ENCODE measurements at regions not wholly inside any gene's neighbourhood (a gene's known extent, or its start where the extent isn't known, plus 50 kb on each side); places are given as distances from the start of the nearest gene placed in this dataset.
"Not testable (repeated sequence)": the region's sequence is repeated elsewhere in the genome, so short reads cannot be mapped to it uniquely, and the experiment has no call there.

DNA sequence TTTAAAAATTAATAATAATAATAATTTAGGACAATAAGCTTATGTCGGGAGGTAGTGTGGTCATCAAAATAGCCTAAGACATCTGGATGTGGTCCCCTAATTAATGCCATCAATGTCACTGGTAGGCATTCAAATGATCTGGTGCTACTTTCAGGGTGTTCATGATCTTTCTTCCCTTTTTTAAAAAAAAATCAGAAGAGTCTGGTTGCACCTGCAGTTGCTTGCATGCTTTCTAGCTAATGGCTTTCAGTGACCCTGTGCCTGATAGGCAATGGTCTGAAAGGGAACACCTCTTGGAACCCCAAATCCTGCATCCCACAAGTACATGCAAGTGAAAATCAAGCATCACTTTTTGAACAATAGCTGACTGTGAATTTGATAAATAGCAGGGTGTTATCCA, 64.1 kb upstream of the KBTBD8 start:
- no peak for TF ChIP-seq CTBP1 (IDR thresholded peaks at IDR 0.05; ENCODE audit: borderline replicate concordance)
- TF ChIP-seq L3MBTL2 (conservative IDR thresholded peaks at IDR 0.05), result no peak
- POLR2A ChIA-PET, result no interaction called here
- CTCF ChIA-PET, result no interaction called here
- DNase-seq (ENCODE audit: extremely low spot score), result no peak

DNA sequence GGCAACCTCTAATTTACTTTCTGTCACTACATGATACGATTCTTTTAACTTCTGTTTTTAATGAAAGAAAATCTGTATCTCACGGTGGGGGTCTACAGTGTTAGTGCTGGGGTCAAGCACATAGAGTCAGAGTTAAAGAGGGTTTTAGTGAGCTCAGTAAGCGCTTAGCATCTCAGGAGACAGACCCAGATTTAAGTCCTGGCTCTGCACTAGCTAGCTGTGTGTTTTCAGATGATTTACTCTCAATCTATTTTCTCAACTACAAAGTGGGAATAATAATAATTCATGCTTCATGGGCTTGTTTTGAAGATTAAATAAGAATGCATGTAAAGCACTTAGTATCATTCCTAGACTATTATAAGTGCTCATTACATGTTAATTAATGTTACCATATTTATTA, 63.4 kb upstream of the KBTBD8 start:
- CTCF ChIA-PET, result no interaction called here
- POLR2A ChIA-PET, result no interaction called here
- TF ChIP-seq FOXM1 (IDR thresholded peaks at IDR 0.05; ENCODE audit: borderline replicate concordance) (no peak), FOXK2 (IDR thresholded peaks at IDR 0.05) (no peak), NFRKB (IDR thresholded peaks at IDR 0.05) (no peak), ARNT (IDR thresholded peaks at IDR 0.05) (no peak), TARDBP (IDR thresholded peaks at IDR 0.05) (no peak), CTBP1 (IDR thresholded peaks at IDR 0.05; ENCODE audit: borderline replicate concordance) (no peak), L3MBTL2 (conservative IDR thresholded peaks at IDR 0.05) (no peak), ZNF384 (IDR thresholded peaks at IDR 0.05) (no peak), FOXA1 (IDR thresholded peaks at IDR 0.05) (no peak), SUZ12 (IDR thresholded peaks at IDR 0.05) (no peak), HDGF (IDR thresholded peaks at IDR 0.05; ENCODE audit: borderline replicate concordance) (no peak), SP1 (IDR thresholded peaks at IDR 0.05) (no peak), ELF4 (IDR thresholded peaks at IDR 0.05) (no peak), LEF1 (IDR thresholded peaks at IDR 0.05; ENCODE audit: borderline replicate concordance) (no peak), BHLHE40 (IDR thresholded peaks at IDR 0.05; ENCODE audit: borderline replicate concordance) (no peak)
- TF ChIP-seq, protein P1, sequence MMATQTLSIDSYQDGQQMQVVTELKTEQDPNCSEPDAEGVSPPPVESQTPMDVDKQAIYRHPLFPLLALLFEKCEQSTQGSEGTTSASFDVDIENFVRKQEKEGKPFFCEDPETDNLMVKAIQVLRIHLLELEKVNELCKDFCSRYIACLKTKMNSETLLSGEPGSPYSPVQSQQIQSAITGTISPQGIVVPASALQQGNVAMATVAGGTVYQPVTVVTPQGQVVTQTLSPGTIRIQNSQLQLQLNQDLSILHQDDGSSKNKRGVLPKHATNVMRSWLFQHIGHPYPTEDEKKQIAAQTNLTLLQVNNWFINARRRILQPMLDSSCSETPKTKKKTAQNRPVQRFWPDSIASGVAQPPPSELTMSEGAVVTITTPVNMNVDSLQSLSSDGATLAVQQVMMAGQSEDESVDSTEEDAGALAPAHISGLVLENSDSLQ (IDR thresholded peaks at IDR 0.05), result no peak
- no peak for DNase-seq (ENCODE audit: extremely low spot score)

DNA sequence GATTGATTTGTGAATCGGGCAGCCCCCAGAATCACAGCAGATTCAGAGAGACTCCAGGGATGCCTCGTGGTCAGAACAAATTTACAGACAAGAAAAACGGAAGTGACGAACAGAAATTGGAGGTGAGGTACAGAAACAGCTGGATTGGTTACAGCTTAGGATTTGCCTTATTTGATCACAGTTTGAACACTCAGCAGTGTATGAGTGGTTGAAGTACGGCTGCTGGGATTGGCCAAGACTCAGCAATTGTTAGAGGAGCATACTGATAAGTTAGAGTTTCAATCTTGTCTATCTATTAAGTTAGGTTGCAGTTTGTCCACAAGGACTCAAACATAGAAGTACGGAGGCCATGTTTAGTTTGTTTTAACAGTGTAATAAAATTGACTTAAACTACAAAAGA, 61.1 kb upstream of the KBTBD8 start:
- DNase-seq (ENCODE audit: extremely low spot score); POLR2A ChIA-PET: not testable (repeated sequence)
- CTCF ChIA-PET, result interaction anchor here (1.0 kb wide), 1 partner anchor 173 kb away, joined by 5 read pairs; no protein-coding TSS in a partner anchor

DNA sequence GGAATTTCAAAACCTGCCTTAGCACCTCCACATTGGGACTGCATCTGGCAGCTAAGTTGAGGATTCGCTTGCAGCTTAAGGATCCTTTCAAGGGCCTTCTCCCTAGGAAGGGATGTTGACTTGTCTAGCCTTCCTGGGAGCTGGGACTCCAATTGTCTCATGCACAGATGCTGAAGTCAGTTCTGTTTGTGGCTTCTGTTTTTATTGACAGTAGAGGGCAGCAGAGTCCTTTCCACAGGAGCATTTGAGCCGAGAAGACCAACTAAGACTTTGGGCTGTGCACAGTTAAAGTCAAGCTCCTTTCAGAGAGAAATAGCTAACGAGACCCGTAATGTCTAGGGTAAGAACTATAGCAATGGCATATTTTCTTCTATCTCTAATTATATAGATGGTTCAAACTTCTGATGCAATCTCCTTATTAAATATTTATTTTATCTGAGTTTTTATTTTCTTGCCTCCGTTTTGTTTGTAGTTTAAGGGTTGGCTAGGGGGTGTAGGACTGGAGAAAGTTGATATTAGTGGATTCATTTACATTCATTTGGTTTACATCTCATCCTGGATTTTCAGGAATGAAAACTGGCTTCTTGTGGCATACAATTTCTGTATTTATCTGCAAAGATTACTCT, 59.7 kb upstream of the KBTBD8 start:
- ChIA-PET CTCF (interaction anchor here (0.6 to 2.0 kb wide), 10 partner anchors 8 to 1955 kb away, joined by 3 to 11 read pairs (median 5); no protein-coding TSS in a partner anchor), POLR2A (no interaction called here)
- TF ChIP-seq SP1 (IDR thresholded peaks at IDR 0.05) (no peak), FOXM1 (IDR thresholded peaks at IDR 0.05; ENCODE audit: borderline replicate concordance) (no peak), FOXK2 (IDR thresholded peaks at IDR 0.05) (no peak), FOXA1 (IDR thresholded peaks at IDR 0.05) (no peak), BHLHE40 (IDR thresholded peaks at IDR 0.05; ENCODE audit: borderline replicate concordance) (no peak), ZNF384 (IDR thresholded peaks at IDR 0.05) (no peak), ELF4 (IDR thresholded peaks at IDR 0.05) (no peak), ARNT (IDR thresholded peaks at IDR 0.05) (no peak), TARDBP (IDR thresholded peaks at IDR 0.05) (no peak), HDGF (IDR thresholded peaks at IDR 0.05; ENCODE audit: borderline replicate concordance) (no peak), CTBP1 (IDR thresholded peaks at IDR 0.05; ENCODE audit: borderline replicate concordance) (no peak), L3MBTL2 (conservative IDR thresholded peaks at IDR 0.05) (no peak)
- TF ChIP-seq, protein P1 (IDR thresholded peaks at IDR 0.05), result no peak
- DNase-seq (ENCODE audit: extremely low spot score), result peak; percentile 56

DNA sequence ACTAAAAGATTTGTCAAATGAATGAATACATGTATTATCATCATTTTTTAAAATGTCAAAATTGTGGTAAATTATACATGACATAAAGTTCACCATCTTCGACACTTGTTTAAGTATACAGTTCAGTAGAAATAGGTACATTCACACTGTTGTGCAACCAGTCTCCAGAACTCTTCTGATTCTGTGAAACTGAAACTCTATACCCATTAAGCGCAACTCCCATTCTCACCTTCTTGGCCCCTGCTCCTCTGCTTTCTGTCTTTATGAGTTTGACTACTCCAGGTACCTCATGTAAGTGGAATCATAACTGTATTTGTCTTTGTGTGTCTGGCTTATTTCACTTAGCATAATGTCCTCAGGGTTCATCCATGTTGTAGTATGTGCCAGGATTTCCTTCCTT, 50.1 kb upstream of the KBTBD8 start:
- POLR2A ChIA-PET, result no interaction called here
- CTCF ChIA-PET, result no interaction called here
- TF ChIP-seq FOXA1 (IDR thresholded peaks at IDR 0.05) (no peak), CTBP1 (IDR thresholded peaks at IDR 0.05; ENCODE audit: borderline replicate concordance) (no peak), L3MBTL2 (conservative IDR thresholded peaks at IDR 0.05) (no peak), BHLHE40 (IDR thresholded peaks at IDR 0.05; ENCODE audit: borderline replicate concordance) (no peak), FOXK2 (IDR thresholded peaks at IDR 0.05) (no peak), ZNF384 (IDR thresholded peaks at IDR 0.05) (no peak), NFRKB (IDR thresholded peaks at IDR 0.05) (no peak), SP1 (IDR thresholded peaks at IDR 0.05) (no peak), TARDBP (IDR thresholded peaks at IDR 0.05) (no peak), ELF4 (IDR thresholded peaks at IDR 0.05) (no peak), FOXM1 (IDR thresholded peaks at IDR 0.05; ENCODE audit: borderline replicate concordance) (no peak), ARNT (IDR thresholded peaks at IDR 0.05) (no peak), SUZ12 (IDR thresholded peaks at IDR 0.05) (no peak), HDGF (IDR thresholded peaks at IDR 0.05; ENCODE audit: borderline replicate concordance) (no peak), LEF1 (IDR thresholded peaks at IDR 0.05; ENCODE audit: borderline replicate concordance) (no peak)
- TF ChIP-seq, protein P1 (IDR thresholded peaks at IDR 0.05), result no peak
- DNase-seq (ENCODE audit: extremely low spot score), result no peak
